ENCODE measurements at regions not wholly inside any gene's neighbourhood (a gene's known extent, or its start where the extent isn't known, plus 50 kb on each side); places are given as distances from the start of the nearest gene placed in this dataset.

DNA sequence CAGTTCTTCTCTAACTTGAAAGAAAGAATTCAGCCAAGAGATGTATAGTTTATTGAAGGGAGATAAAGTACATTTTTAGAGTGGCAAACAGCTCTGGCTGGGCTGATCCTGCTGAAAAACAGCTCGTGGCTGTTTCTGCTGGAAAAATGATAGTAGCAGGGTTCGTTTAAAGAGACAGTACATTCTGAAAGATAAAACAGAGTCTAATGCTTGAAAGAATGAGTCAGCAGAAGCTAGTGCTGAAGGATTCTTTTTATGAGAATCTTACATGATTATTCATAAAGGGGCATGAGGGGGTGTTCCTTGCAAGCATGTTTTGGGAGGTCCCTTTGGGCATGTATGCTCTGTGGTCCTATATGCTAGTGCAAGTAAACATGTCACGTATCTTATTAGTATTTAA lies 790.0 kb downstream of the PCDH18 start:
- TF ChIP-seq NFIC (IDR thresholded peaks at IDR 0.05) (no peak), CREB1 (IDR thresholded peaks at IDR 0.05; ENCODE audit: low read depth) (no peak), EP300 (IDR thresholded peaks at IDR 0.05; ENCODE audit: borderline replicate concordance) (no peak), RAD21 (IDR thresholded peaks at IDR 0.05; ENCODE audit: low read depth) (no peak), TCF12 (IDR thresholded peaks at IDR 0.05; ENCODE audit: low read depth) (no peak), TAF1 (IDR thresholded peaks at IDR 0.05; ENCODE audit: low read depth) (no peak), ZBTB7A (IDR thresholded peaks at IDR 0.05; ENCODE audit: low read depth) (no peak), YY1 (IDR thresholded peaks at IDR 0.05; ENCODE audit: low read depth) (no peak), FOXM1 (IDR thresholded peaks at IDR 0.05; ENCODE audit: borderline replicate concordance, low read depth) (no peak), CEBPB (IDR thresholded peaks at IDR 0.05) (no peak), EGR1 (IDR thresholded peaks at IDR 0.05) (no peak), TEAD4 (IDR thresholded peaks at IDR 0.05) (no peak)
- TF ChIP-seq, protein P1, sequence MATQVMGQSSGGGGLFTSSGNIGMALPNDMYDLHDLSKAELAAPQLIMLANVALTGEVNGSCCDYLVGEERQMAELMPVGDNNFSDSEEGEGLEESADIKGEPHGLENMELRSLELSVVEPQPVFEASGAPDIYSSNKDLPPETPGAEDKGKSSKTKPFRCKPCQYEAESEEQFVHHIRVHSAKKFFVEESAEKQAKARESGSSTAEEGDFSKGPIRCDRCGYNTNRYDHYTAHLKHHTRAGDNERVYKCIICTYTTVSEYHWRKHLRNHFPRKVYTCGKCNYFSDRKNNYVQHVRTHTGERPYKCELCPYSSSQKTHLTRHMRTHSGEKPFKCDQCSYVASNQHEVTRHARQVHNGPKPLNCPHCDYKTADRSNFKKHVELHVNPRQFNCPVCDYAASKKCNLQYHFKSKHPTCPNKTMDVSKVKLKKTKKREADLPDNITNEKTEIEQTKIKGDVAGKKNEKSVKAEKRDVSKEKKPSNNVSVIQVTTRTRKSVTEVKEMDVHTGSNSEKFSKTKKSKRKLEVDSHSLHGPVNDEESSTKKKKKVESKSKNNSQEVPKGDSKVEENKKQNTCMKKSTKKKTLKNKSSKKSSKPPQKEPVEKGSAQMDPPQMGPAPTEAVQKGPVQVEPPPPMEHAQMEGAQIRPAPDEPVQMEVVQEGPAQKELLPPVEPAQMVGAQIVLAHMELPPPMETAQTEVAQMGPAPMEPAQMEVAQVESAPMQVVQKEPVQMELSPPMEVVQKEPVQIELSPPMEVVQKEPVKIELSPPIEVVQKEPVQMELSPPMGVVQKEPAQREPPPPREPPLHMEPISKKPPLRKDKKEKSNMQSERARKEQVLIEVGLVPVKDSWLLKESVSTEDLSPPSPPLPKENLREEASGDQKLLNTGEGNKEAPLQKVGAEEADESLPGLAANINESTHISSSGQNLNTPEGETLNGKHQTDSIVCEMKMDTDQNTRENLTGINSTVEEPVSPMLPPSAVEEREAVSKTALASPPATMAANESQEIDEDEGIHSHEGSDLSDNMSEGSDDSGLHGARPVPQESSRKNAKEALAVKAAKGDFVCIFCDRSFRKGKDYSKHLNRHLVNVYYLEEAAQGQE (IDR thresholded peaks at IDR 0.05; ENCODE audit: low read depth): no peak
- TF ChIP-seq, protein P2, sequence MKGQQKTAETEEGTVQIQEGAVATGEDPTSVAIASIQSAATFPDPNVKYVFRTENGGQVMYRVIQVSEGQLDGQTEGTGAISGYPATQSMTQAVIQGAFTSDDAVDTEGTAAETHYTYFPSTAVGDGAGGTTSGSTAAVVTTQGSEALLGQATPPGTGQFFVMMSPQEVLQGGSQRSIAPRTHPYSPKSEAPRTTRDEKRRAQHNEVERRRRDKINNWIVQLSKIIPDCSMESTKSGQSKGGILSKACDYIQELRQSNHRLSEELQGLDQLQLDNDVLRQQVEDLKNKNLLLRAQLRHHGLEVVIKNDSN (IDR thresholded peaks at IDR 0.05): no peak
- TF ChIP-seq, protein P3, sequence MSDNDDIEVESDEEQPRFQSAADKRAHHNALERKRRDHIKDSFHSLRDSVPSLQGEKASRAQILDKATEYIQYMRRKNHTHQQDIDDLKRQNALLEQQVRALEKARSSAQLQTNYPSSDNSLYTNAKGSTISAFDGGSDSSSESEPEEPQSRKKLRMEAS (IDR thresholded peaks at IDR 0.05): no peak

GRCh38 chr4:136741468-136741867 lies 790.8 kb downstream of the PCDH18 start:
- no peak for TF ChIP-seq CEBPB (IDR thresholded peaks at IDR 0.05)
- no peak for TF ChIP-seq ZBTB7A (IDR thresholded peaks at IDR 0.05; ENCODE audit: low read depth)
- no peak for TF ChIP-seq EGR1 (IDR thresholded peaks at IDR 0.05)
- no peak for TF ChIP-seq EP300 (IDR thresholded peaks at IDR 0.05; ENCODE audit: borderline replicate concordance)
- no peak for TF ChIP-seq TAF1 (IDR thresholded peaks at IDR 0.05; ENCODE audit: low read depth)
- TF ChIP-seq, protein P1 (IDR thresholded peaks at IDR 0.05; ENCODE audit: low read depth): no peak
- TF ChIP-seq CREB1 (IDR thresholded peaks at IDR 0.05; ENCODE audit: low read depth): no peak
- TF ChIP-seq NFIC (IDR thresholded peaks at IDR 0.05): no peak
- TF ChIP-seq RAD21 (IDR thresholded peaks at IDR 0.05; ENCODE audit: low read depth): no peak
- no peak for TF ChIP-seq YY1 (IDR thresholded peaks at IDR 0.05; ENCODE audit: low read depth)
- no peak for TF ChIP-seq TEAD4 (IDR thresholded peaks at IDR 0.05)
- TF ChIP-seq, protein P2 (IDR thresholded peaks at IDR 0.05): no peak
- TF ChIP-seq TCF12 (IDR thresholded peaks at IDR 0.05; ENCODE audit: low read depth): no peak
- TF ChIP-seq, protein P3 (IDR thresholded peaks at IDR 0.05): no peak
- no peak for TF ChIP-seq FOXM1 (IDR thresholded peaks at IDR 0.05; ENCODE audit: borderline replicate concordance, low read depth)

GRCh38 chr4:136740326-136740725 lies 792.0 kb downstream of the PCDH18 start:
- TF ChIP-seq, protein P3 (IDR thresholded peaks at IDR 0.05): no peak
- TF ChIP-seq ZBTB7A (IDR thresholded peaks at IDR 0.05; ENCODE audit: low read depth) (no peak), TCF12 (IDR thresholded peaks at IDR 0.05; ENCODE audit: low read depth) (no peak), RAD21 (IDR thresholded peaks at IDR 0.05; ENCODE audit: low read depth) (no peak), TAF1 (IDR thresholded peaks at IDR 0.05; ENCODE audit: low read depth) (no peak), FOXM1 (IDR thresholded peaks at IDR 0.05; ENCODE audit: borderline replicate concordance, low read depth) (no peak), CREB1 (IDR thresholded peaks at IDR 0.05; ENCODE audit: low read depth) (no peak), NFIC (IDR thresholded peaks at IDR 0.05) (no peak), CEBPB (IDR thresholded peaks at IDR 0.05) (no peak), TEAD4 (IDR thresholded peaks at IDR 0.05) (no peak), EP300 (IDR thresholded peaks at IDR 0.05; ENCODE audit: borderline replicate concordance) (no peak), EGR1 (IDR thresholded peaks at IDR 0.05) (no peak)
- TF ChIP-seq, protein P1 (IDR thresholded peaks at IDR 0.05; ENCODE audit: low read depth): no peak
- TF ChIP-seq, protein P2 (IDR thresholded peaks at IDR 0.05): no peak

Measured in Ishikawa (cell line).